ENCODE measurements at regions not wholly inside any gene's neighbourhood (a gene's known extent, or its start where the extent isn't known, plus 50 kb on each side); places are given as distances from the start of the nearest gene placed in this dataset.

DNA sequence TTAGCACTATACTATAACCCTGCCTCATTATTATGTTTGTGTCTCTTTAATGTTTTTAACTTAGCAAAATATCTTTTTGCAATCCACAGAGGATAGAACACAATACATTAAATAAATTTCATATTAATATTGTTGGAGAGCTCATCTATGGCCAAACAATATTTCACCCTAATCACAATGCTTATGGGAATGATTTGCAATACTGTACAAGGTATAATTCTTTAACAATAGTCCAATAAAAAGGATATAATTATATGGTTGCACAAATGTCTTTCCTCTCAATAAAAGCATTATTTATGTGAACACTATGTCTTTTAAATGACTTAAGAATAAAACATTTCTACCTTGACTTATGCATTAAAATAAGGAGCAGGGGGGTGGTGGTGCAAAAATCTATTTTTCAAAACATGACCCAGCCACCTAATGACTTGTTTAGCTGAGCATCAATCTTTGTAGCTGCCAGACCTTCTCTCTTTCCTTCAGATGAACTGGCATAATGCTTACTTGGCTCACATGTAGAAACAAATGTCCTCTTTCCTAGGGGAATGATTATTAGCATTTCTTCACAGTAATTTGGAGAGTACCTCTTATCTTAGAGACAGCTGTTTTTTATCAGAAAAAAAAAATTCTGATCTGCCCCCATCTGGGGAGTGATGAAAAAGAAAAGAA lies 1933.6 kb upstream of the LRRTM1 start:
- intact Hi-C loops (cut with DNase I): no loop called here
- H3K36me3 ChIP-seq: no peaks in the 10 kb centered on the region

DNA sequence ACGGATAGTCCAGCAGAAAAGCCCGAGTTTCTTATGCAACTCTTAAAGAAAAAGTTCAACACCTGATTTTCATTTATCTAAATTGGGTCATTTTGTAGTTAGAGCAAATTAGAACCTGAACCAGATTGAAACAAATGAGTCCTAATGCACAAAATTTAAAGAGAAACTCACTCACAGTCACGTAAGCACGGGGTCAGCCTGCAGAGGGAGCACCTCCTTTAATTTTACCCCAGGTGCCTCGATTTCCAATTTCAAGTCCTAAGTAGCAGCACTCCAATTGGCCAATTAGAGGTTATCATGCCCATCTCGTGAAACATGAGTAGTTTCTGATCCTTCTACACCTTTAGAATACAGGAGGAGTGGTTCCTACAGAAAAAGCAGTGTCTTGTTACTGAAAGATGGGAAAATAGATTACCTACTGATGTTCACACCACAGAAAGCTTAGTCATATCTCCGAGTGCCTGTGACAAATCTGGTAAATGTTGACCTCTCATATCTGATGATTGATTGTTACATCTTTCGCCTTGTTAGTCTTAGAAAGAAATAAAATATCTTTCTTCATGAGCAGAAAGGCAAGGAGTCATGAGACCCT lies 1929.8 kb upstream of the LRRTM1 start:
- intact Hi-C loops (cut with DNase I): no loop called here
- H3K36me3 ChIP-seq: no peaks in the 10 kb centered on the region
- DNase-seq: no peak
- TF ChIP-seq, protein P1, sequence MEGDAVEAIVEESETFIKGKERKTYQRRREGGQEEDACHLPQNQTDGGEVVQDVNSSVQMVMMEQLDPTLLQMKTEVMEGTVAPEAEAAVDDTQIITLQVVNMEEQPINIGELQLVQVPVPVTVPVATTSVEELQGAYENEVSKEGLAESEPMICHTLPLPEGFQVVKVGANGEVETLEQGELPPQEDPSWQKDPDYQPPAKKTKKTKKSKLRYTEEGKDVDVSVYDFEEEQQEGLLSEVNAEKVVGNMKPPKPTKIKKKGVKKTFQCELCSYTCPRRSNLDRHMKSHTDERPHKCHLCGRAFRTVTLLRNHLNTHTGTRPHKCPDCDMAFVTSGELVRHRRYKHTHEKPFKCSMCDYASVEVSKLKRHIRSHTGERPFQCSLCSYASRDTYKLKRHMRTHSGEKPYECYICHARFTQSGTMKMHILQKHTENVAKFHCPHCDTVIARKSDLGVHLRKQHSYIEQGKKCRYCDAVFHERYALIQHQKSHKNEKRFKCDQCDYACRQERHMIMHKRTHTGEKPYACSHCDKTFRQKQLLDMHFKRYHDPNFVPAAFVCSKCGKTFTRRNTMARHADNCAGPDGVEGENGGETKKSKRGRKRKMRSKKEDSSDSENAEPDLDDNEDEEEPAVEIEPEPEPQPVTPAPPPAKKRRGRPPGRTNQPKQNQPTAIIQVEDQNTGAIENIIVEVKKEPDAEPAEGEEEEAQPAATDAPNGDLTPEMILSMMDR (IDR thresholded peaks at IDR 0.05): no peak
- H3K4me3 ChIP-seq: no peak overlapping the region
- H3K27ac ChIP-seq: no peak overlapping the region
- no peaks in the 10 kb centered on the region for H3K4me1 ChIP-seq
- H3K9ac ChIP-seq (ENCODE audit: low read depth in 2 of 2, low read length in 2 of 2): no peak overlapping the region
- no peaks in the 10 kb centered on the region for H3K9me3 ChIP-seq
- no peaks in the 10 kb centered on the region for H3K27me3 ChIP-seq

More for the DNA sequence above, 1933.6 kb upstream of the LRRTM1 start:
- TF ChIP-seq, protein P1 (IDR thresholded peaks at IDR 0.05): no peak
- Histone ChIP-seq H3K4me1 (no peaks in the 10 kb centered on the region), H3K27ac (no peak overlapping the region), H3K9me3 (no peaks in the 10 kb centered on the region), H3K4me3 (no peak overlapping the region), H3K9ac (ENCODE audit: low read depth in 2 of 2, low read length in 2 of 2) (no peak overlapping the region), H3K27me3 (no peaks in the 10 kb centered on the region)
- no peak for DNase-seq

DNA sequence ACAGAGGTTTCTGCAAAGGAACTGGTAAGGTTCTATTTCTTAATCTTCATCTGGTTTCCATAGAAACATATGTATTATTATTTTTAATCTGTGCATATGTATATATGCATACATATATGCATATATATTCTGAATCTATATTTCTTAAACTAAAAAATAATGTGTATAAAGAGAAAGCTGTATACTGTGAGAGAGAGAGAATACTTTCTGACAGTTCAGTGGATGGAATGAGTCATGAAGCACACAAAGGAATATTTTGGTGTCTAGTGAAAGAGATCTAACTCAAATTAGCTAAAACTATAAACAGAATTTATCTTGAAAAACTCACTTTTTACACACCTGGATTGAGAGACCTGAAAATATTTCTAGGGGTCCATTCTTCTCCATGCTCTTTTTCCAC lies 1929.3 kb upstream of the LRRTM1 start:
- H3K27me3 ChIP-seq: no peaks in the 10 kb centered on the region
- no peaks in the 10 kb centered on the region for H3K36me3 ChIP-seq
- H3K27ac ChIP-seq: no peak overlapping the region
- H3K4me3 ChIP-seq: no peak overlapping the region
- H3K9me3 ChIP-seq: no peaks in the 10 kb centered on the region
- H3K9ac ChIP-seq (ENCODE audit: low read depth in 2 of 2, low read length in 2 of 2): no peak overlapping the region
- intact Hi-C loops (cut with DNase I): no loop called here
- DNase-seq: no peak
- H3K4me1 ChIP-seq: no peaks in the 10 kb centered on the region
- TF ChIP-seq, protein P1 (IDR thresholded peaks at IDR 0.05): no peak

DNA sequence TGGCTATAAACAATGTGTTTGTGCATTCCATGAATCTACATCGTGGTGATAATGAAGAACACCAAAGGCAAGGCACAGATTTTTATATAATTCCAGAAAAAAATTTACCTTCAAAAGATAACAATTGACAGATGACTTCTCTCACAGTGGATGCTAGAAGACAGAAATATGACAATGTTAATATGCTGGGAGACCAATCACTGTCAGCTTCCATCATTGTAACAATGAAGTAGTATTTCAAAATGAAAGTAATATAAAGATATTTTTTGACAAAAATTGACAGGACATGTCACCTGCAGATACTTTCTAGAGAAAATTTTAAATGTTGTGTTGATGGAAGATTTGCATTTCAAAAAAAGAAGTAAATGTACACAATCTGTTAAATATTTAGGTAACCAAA lies 1925.9 kb upstream of the LRRTM1 start:
- DNase-seq: no peak
- H3K4me3 ChIP-seq: no peak overlapping the region
- H3K4me1 ChIP-seq: no peaks in the 10 kb centered on the region
- no peaks in the 10 kb centered on the region for H3K36me3 ChIP-seq
- no peak overlapping the region for H3K9ac ChIP-seq (ENCODE audit: low read depth in 2 of 2, low read length in 2 of 2)
- H3K27ac ChIP-seq: no peak overlapping the region
- H3K27me3 ChIP-seq: no peaks in the 10 kb centered on the region
- no peaks in the 10 kb centered on the region for H3K9me3 ChIP-seq
- intact Hi-C loops (cut with DNase I): no loop called here
- TF ChIP-seq, protein P1 (IDR thresholded peaks at IDR 0.05): no peak

DNA sequence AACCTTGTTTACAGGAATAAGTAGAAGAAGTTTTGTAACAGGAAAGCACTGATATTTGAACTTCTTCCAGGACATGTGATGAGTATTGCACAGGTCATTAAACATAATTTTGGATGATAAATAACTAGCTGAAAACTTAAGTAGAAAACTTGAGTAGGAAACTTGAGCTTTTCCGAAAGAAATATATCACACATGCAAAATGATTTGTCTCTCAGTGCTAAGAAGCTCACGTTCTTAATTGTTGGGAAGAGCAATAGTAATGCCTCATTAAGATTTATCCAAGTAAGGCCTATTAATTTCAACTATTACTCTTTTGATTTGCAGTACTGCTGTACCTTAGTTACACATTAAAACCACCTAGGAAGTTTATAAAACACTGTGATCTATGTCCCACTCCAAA lies 1921.9 kb upstream of the LRRTM1 start:
- H3K4me1 ChIP-seq: no peaks in the 10 kb centered on the region

More for the DNA sequence above, 1921.9 kb upstream of the LRRTM1 start:
- Histone ChIP-seq H3K9ac (ENCODE audit: low read depth in 2 of 2, low read length in 2 of 2) (no peak overlapping the region), H3K36me3 (no peaks in the 10 kb centered on the region), H3K4me3 (no peak overlapping the region), H3K27me3 (no peaks in the 10 kb centered on the region), H3K27ac (no peak overlapping the region), H3K9me3 (no peaks in the 10 kb centered on the region)
- intact Hi-C loops (cut with DNase I): no loop called here
- TF ChIP-seq, protein P1 (IDR thresholded peaks at IDR 0.05): no peak
- DNase-seq: no peak
